GM23338 (cell line): ENCODE measurements at regions not wholly inside any gene's neighbourhood (a gene's known extent, or its start where the extent isn't known, plus 50 kb on each side); places are given as distances from the start of the nearest gene placed in this dataset.

ENCODE experiments used
- ATAC-seq: fragments of 200-7000 bp; cut with Tn5 transposase; 3 replicates; pipeline ENCODE4 v1.9.1; 2020
- DNase-seq: peaks from one replicate; pipeline ENCODE4 v3.0.0-alpha.2; 2015; ENCODE audit warnings: low spot score
- H2AFZ ChIP-seq: fragments of 200-600 bp; sonication (generic); 2 replicates; pipeline ENCODE4 v1.8.0; 2016; ENCODE audit warnings: antibody characterized with exemption, mild to moderate bottlenecking, moderate library complexity
- H3F3A ChIP-seq: fragments of 200-600 bp; sonication (generic); replicated peaks from 2 replicates; pipeline ENCODE4 v1.8.0; 2017; ENCODE audit warnings: antibody characterized with exemption, mixed run types, low read depth
- H3K27ac ChIP-seq: fragments of 200-600 bp; sonication (generic); 2 replicates; pipeline ENCODE4 v1.6.1; 2016; ENCODE audit warnings: low read depth
- H3K27me3 ChIP-seq: fragments of 200-600 bp; sonication (generic); 2 replicates; pipeline ENCODE4 v1.8.0; 2016; ENCODE audit warnings: mild to moderate bottlenecking, mixed run types, moderate library complexity; ENCODE audit not compliant: insufficient read depth
- H3K36me3 ChIP-seq: fragments of 200-600 bp; sonication (generic); 2 replicates; pipeline ENCODE4 v1.8.0; 2016; ENCODE audit warnings: mild to moderate bottlenecking; ENCODE audit not compliant: insufficient read depth
- H3K4me1 ChIP-seq: fragments of 200-600 bp; sonication (generic); 2 replicates; pipeline ENCODE4 v1.8.0; 2016; ENCODE audit warnings: mild to moderate bottlenecking, moderate library complexity; ENCODE audit not compliant: insufficient read depth
- H3K4me2 ChIP-seq: fragments of 200-600 bp; sonication (generic); 2 replicates; pipeline ENCODE4 v1.7.1; 2017; ENCODE audit warnings: mixed run types
- H3K4me3 ChIP-seq: fragments of 200-600 bp; sonication (generic); 2 replicates; pipeline ENCODE4 v1.6.1; 2016; ENCODE audit warnings: mixed run types
- H3K79me2 ChIP-seq: fragments of 200-600 bp; sonication (generic); replicated peaks from 2 replicates; pipeline ENCODE4 v1.8.0; 2017; ENCODE audit warnings: mild to moderate bottlenecking; ENCODE audit not compliant: insufficient read depth
- H3K9me2 ChIP-seq: fragments of 200-600 bp; sonication (generic); 2 replicates; pipeline ENCODE4 v1.8.0; 2017; ENCODE audit not compliant: insufficient read depth
- H4K20me1 ChIP-seq: fragments of 200-600 bp; sonication (generic); replicated peaks from 2 replicates; pipeline ENCODE4 v1.8.0; 2017; ENCODE audit warnings: mild to moderate bottlenecking; ENCODE audit not compliant: insufficient read depth
- H3K27ac Mint-ChIP-seq: 2 replicates; pipeline ENCODE4 v1.8.0; 2020; ENCODE audit warnings: inconsistent platforms, mild to moderate bottlenecking, moderate library complexity, mixed read lengths
- H3K27me3 Mint-ChIP-seq: 3 replicates; pipeline ENCODE4 v1.8.0; 2022; ENCODE audit warnings: low read depth, mild to moderate bottlenecking, moderate library complexity, mixed read lengths, inconsistent platforms; ENCODE audit not compliant: insufficient read depth, poor library complexity
- H3K36me3 Mint-ChIP-seq: 3 replicates; pipeline ENCODE4 v1.8.0; 2021; ENCODE audit warnings: low read depth, mild to moderate bottlenecking, inconsistent platforms, moderate library complexity, mixed read lengths
- H3K4me1 Mint-ChIP-seq: 3 replicates; pipeline ENCODE4 v1.8.0; 2020; ENCODE audit warnings: mild to moderate bottlenecking, inconsistent platforms, mixed read lengths
- H3K4me3 Mint-ChIP-seq: 3 replicates; pipeline ENCODE4 v1.8.0; 2021; ENCODE audit warnings: moderate library complexity, mild to moderate bottlenecking, inconsistent platforms, mixed read lengths
- H3K9me3 Mint-ChIP-seq: 3 replicates; pipeline ENCODE4 v1.8.0; 2020; ENCODE audit warnings: moderate library complexity, mild to moderate bottlenecking, inconsistent platforms, mixed read lengths
- CREB1 ChIP-seq: fragments of 250-450 bp; sonication (Bioruptor Pico); IDR thresholded peaks from 2 replicates; pipeline ENCODE4 v1.5.0; 2020; ENCODE audit warnings: low read depth, mild to moderate bottlenecking, moderate library complexity
- CTCF ChIP-seq, 2 experiments: fragments of 200-600 bp in 1 of 2; sonication (generic) in 1 of 2; conservative IDR thresholded peaks; 2 replicates each; pipeline versions ENCODE4 v1.5.1 to v1.6.1; 2016 to 2017; ENCODE audit warnings: antibody characterized with exemption in 2 of 2, low read depth in 2 of 2, mild to moderate bottlenecking in 2 of 2, moderate library complexity in 1 of 2
- EZH2 ChIP-seq: fragments of 200-600 bp; sonication (generic); IDR thresholded peaks from one replicate; pipeline ENCODE4 v1.8.0; 2017; ENCODE audit warnings: antibody characterized with exemption, mild to moderate bottlenecking, low read depth; ENCODE audit not compliant: unreplicated experiment
- EZH2phosphoT487 ChIP-seq: fragments of 200-600 bp; sonication (generic); IDR thresholded peaks from one replicate; pipeline ENCODE4 v1.8.1; 2018; ENCODE audit warnings: antibody characterized with exemption; ENCODE audit not compliant: unreplicated experiment
- JUNB ChIP-seq: IDR thresholded peaks from one replicate; pipeline ENCODE4 v1.6.1; 2016; ENCODE audit warnings: antibody characterized with exemption; ENCODE audit not compliant: unreplicated experiment
- POLR2AphosphoS5 ChIP-seq: IDR thresholded peaks from 2 replicates; pipeline ENCODE4 v1.6.1; 2016; ENCODE audit warnings: antibody characterized with exemption, low read depth
- REST ChIP-seq: IDR thresholded peaks from one replicate; pipeline ENCODE4 v1.6.1; 2018; ENCODE audit warnings: antibody characterized with exemption; ENCODE audit not compliant: unreplicated experiment
- ZNF114 ChIP-seq: fragments of 250-450 bp; sonication (Bioruptor Pico); IDR thresholded peaks from 2 replicates; pipeline ENCODE4 v1.5.0; 2020; ENCODE audit warnings: mild to moderate bottlenecking, moderate library complexity
- ZNF331 ChIP-seq: fragments of 250-450 bp; sonication (Bioruptor Pico); IDR thresholded peaks from 2 replicates; pipeline ENCODE4 v1.5.0; 2020; ENCODE audit warnings: low read depth, mild to moderate bottlenecking, moderate library complexity
- TF ChIP-seq, protein P1 (sequence below): IDR thresholded peaks from 2 replicates; pipeline ENCODE4 v1.6.1; 2016; ENCODE audit warnings: antibody characterized with exemption

DNA sequence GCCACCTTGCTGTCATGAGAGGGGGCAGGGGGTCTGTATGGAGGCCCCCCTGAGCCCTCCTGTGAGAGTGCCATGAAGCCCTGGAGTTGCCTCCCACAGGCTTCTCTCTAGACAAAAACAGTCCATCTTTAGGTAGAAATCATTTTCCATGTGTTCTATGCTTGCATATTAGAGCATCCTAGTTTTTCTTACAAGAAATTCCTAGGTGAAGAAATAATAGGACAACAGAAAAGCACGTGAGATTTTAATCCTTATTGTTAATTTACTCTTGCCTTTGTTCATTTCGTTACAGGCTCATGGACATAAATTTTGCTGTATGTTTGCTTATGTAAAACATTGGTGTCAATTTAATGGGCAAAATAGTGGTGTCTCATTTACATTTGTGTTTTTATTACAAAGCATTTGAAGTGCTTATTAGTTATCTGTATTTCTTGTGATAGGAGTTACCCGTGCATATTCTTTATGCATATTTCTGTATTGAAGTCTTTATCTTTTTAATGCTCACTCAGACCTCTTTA lies 336.9 kb upstream of the RAB6C start (continued):
- TF ChIP-seq JUNB, result no peak
- no peak for TF ChIP-seq CTCF (conservative IDR thresholded peaks at IDR 0.05; ENCODE audit: low read depth in 2 of 2)

GRCh38 chr2:129645335-129645734 lies 334.1 kb upstream of the RAB6C start:
- Mint-ChIP-seq H3K27me3 (peaks cover 5% of the 10 kb centered on the region), H3K4me3 (no peak overlapping the region), H3K27ac (no peak overlapping the region), H3K9me3 (no peaks in the 10 kb centered on the region; the same call in 2 of the 3 replicates), H3K4me1 (peaks cover 8% of the 10 kb centered on the region; the same call in 2 of the 3 replicates), H3K36me3 (no peaks in the 10 kb centered on the region)
- H3K4me1 ChIP-seq, result 0 out of 2 replicates have a peak, but pooled peaks cover 5% of the 10 kb centered on the region
- H3K9me2 ChIP-seq, result peaks cover 15% of the 10 kb centered on the region
- DNase-seq, result no peak
- H3K36me3 ChIP-seq, result no peaks in the 10 kb centered on the region
- no peak overlapping the region for H3K4me3 ChIP-seq
- TF ChIP-seq ZNF331 (no peak), ZNF114 (no peak), POLR2AphosphoS5 (no peak)
- H3K4me2 ChIP-seq, result no peak overlapping the region
- H3K27ac ChIP-seq, result no peak overlapping the region
- H4K20me1 ChIP-seq, result no peaks in the 10 kb centered on the region
- no peaks in the 10 kb centered on the region for H3K27me3 ChIP-seq
- no peaks in the 10 kb centered on the region for H3F3A ChIP-seq
- no peak for ATAC-seq
- H3K79me2 ChIP-seq, result no peaks in the 10 kb centered on the region
- H2AFZ ChIP-seq, result no peak overlapping the region

- DNase-seq (no peak), ATAC-seq (no peak)
- Mint-ChIP-seq H3K4me1 (peaks cover 10% of the 10 kb centered on the region; the same call in 2 of the 3 replicates), H3K9me3 (no peaks in the 10 kb centered on the region), H3K27me3 (peaks cover 5% of the 10 kb centered on the region), H3K4me3 (no peak overlapping the region), H3K36me3 (no peaks in the 10 kb centered on the region), H3K27ac (no peak overlapping the region)
- no peak overlapping the region for H3K27ac ChIP-seq
- no peaks in the 10 kb centered on the region for H3K79me2 ChIP-seq
- H3K4me3 ChIP-seq, result no peak overlapping the region
- no peaks in the 10 kb centered on the region for H3K36me3 ChIP-seq
- 0 out of 2 replicates have a peak, but pooled peaks cover 5% of the 10 kb centered on the region for H3K4me1 ChIP-seq
- H3F3A ChIP-seq, result no peaks in the 10 kb centered on the region
- no peak overlapping the region for H2AFZ ChIP-seq
- no peak overlapping the region for H3K4me2 ChIP-seq
- H3K9me2 ChIP-seq, result peaks cover 15% of the 10 kb centered on the region
- no peak for TF ChIP-seq EZH2
- no peak for TF ChIP-seq CREB1
- TF ChIP-seq POLR2AphosphoS5, result no peak
- no peak for TF ChIP-seq REST
- TF ChIP-seq JUNB, result no peak
- no peak for TF ChIP-seq EZH2phosphoT487
- TF ChIP-seq, protein P1, sequence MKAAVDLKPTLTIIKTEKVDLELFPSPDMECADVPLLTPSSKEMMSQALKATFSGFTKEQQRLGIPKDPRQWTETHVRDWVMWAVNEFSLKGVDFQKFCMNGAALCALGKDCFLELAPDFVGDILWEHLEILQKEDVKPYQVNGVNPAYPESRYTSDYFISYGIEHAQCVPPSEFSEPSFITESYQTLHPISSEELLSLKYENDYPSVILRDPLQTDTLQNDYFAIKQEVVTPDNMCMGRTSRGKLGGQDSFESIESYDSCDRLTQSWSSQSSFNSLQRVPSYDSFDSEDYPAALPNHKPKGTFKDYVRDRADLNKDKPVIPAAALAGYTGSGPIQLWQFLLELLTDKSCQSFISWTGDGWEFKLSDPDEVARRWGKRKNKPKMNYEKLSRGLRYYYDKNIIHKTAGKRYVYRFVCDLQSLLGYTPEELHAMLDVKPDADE, result no peak
- H3K27me3 ChIP-seq, result no peaks in the 10 kb centered on the region
- H4K20me1 ChIP-seq, result no peaks in the 10 kb centered on the region
These were observed 333.4 kb upstream of the RAB6C start for GRCh38 chr2:129646107-129646506.
